Fibroblast of lung (primary cell): ENCODE measurements at regions not wholly inside any gene's neighbourhood (a gene's known extent, or its start where the extent isn't known, plus 50 kb on each side); places are given as distances from the start of the nearest gene placed in this dataset.

ENCODE experiments used
- DNase-seq, 2 donors: peaks; one replicate each; pipeline versions ENCODE4 v3.0.0 to v3.0.0-alpha.2; 2010; ENCODE audit warnings: low read depth in 2 of 2
- H2AFZ ChIP-seq: 2 replicates; pipeline ENCODE4 v1.5.1; 2012; ENCODE audit warnings: low read length, control low read depth, inconsistent platforms
- H3K27ac ChIP-seq: 2 replicates; pipeline ENCODE4 v1.5.1; 2011; ENCODE audit warnings: low read length, control low read depth; ENCODE audit not compliant: insufficient read depth
- H3K27me3 ChIP-seq: 2 replicates; pipeline ENCODE4 v1.5.1; 2011; ENCODE audit warnings: mild to moderate bottlenecking, low read length; ENCODE audit not compliant: control insufficient read depth, insufficient read depth
- H3K36me3 ChIP-seq: 2 replicates; pipeline ENCODE4 v1.5.1; 2011; ENCODE audit warnings: low read length; ENCODE audit not compliant: control insufficient read depth, insufficient read depth
- H3K4me1 ChIP-seq: 2 replicates; pipeline ENCODE4 v1.5.1; 2011; ENCODE audit warnings: low read length; ENCODE audit not compliant: control insufficient read depth, insufficient read depth; ENCODE audit errors: extremely low read depth
- H3K4me2 ChIP-seq: 2 replicates; pipeline ENCODE4 v1.5.1; 2011; ENCODE audit warnings: low read length, control low read depth; ENCODE audit not compliant: insufficient read depth; ENCODE audit errors: extremely low read depth
- H3K4me3 ChIP-seq, 4 experiments: fragments of 200-600 bp in 1 of 4; sonication (generic) in 1 of 4; replicated peaks in 1 of 4; 2 replicates each; pipeline ENCODE4 v1.5.1; 2011 to 2016; ENCODE audit warnings: low read length in 4 of 4, low read depth in 3 of 4, mild to moderate bottlenecking in 3 of 4, control low read depth in 2 of 4, inconsistent platforms in 1 of 4, mixed read lengths in 1 of 4; ENCODE audit not compliant: insufficient read depth in 1 of 4; ENCODE audit errors: control extremely low read depth in 1 of 4
- H3K79me2 ChIP-seq: 2 replicates; pipeline ENCODE4 v1.5.1; 2012; ENCODE audit warnings: mild to moderate bottlenecking, low read length, inconsistent platforms; ENCODE audit not compliant: control insufficient read depth, insufficient read depth
- H3K9ac ChIP-seq: 2 replicates; pipeline ENCODE4 v1.5.1; 2011; ENCODE audit warnings: mild to moderate bottlenecking, low read length, control low read depth; ENCODE audit not compliant: insufficient read depth
- H3K9me3 ChIP-seq: 2 replicates; pipeline ENCODE4 v1.5.1; 2012; ENCODE audit warnings: low read depth, low read length; ENCODE audit not compliant: control insufficient read depth, insufficient read depth
- H4K20me1 ChIP-seq: 2 replicates; pipeline ENCODE4 v1.5.1; 2011; ENCODE audit warnings: low read length; ENCODE audit not compliant: control insufficient read depth, insufficient read depth; ENCODE audit errors: extremely low read depth
- CTCF ChIP-seq, 2 donors: IDR thresholded peaks in 1 of 2; conservative IDR thresholded peaks in 1 of 2; 1 replicate in 1 of 2; 2 replicates in 1 of 2; pipeline ENCODE4 v1.5.1; 2011 to 2012; ENCODE audit warnings: low read length in 2 of 2, control low read depth in 1 of 2, inconsistent platforms in 1 of 2, low read depth in 1 of 2, mild to moderate bottlenecking in 1 of 2
- EZH2 ChIP-seq: IDR thresholded peaks from 2 replicates; pipeline ENCODE4 v1.5.1; 2012; ENCODE audit warnings: low read length, control low read depth, mild to moderate bottlenecking; ENCODE audit errors: missing control alignments

- Histone ChIP-seq H3K9me3 (no peaks in the 10 kb centered on the region), H4K20me1 (no peaks in the 10 kb centered on the region), H3K4me1 (no peaks in the 10 kb centered on the region), H3K4me3 (no peak overlapping the region), H3K27me3 (peaks cover 2% of the 10 kb centered on the region), H3K36me3 (no peaks in the 10 kb centered on the region), H3K9ac (no peak overlapping the region), H3K27ac (no peak overlapping the region), H3K4me2 (no peak overlapping the region), H2AFZ (no peak overlapping the region), H3K79me2 (no peaks in the 10 kb centered on the region)
- TF ChIP-seq CTCF (conservative IDR thresholded peaks at IDR 0.05 in 1 of 2, IDR thresholded peaks at IDR 0.05 in 1 of 2; ENCODE audit: low read depth in 1 of 2, low read length in 2 of 2) (no peak), EZH2 (no peak)
- no peak for DNase-seq
These were observed 150.7 kb downstream of the SLC28A3 start for GRCh38 chr9:84189904-84190303.

GRCh38 chr9:84190411-84190810 lies 150.1 kb downstream of the SLC28A3 start:
- Histone ChIP-seq H3K36me3 (no peaks in the 10 kb centered on the region), H2AFZ (no peak overlapping the region), H3K9me3 (no peaks in the 10 kb centered on the region), H4K20me1 (no peaks in the 10 kb centered on the region), H3K27ac (no peak overlapping the region), H3K4me3 (no peak overlapping the region), H3K79me2 (no peaks in the 10 kb centered on the region), H3K27me3 (peaks cover 2% of the 10 kb centered on the region), H3K9ac (no peak overlapping the region), H3K4me1 (no peaks in the 10 kb centered on the region), H3K4me2 (no peak overlapping the region)
- TF ChIP-seq CTCF (conservative IDR thresholded peaks at IDR 0.05 in 1 of 2, IDR thresholded peaks at IDR 0.05 in 1 of 2; ENCODE audit: low read depth in 1 of 2, low read length in 2 of 2) = no peak
- TF ChIP-seq EZH2 = no peak
- no peak for DNase-seq

DNA sequence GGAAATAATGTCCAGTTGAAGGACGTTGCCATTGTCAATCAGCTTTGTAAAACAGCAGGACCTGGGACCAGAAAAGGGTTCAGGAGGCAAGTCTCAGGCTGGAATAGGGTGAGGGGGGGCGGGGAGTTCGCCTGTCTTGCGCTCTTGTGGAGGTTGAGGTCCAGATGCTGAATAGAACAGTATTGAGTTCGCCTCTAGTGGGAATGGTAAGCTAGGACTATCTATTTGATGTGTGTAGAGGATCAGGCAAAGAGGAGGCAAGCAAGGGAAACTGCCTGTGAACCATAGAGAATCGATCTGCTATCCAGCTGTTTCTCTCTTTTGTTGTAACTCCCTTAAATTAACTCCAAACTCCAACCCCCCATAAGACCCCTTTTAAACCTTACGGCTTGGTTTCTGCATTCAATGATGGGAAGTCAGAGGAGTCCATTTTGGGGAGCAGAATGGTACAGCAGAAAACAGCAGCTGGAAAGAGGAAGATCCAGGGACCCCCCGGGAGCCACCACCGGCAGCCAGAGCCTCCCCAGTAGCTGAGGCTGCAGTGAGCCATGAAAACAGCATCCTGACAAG lies 133.7 kb downstream of the SLC28A3 start:
- Histone ChIP-seq H2AFZ (no peak overlapping the region), H3K79me2 (no peaks in the 10 kb centered on the region), H3K4me3 (no peak overlapping the region), H3K36me3 (no peaks in the 10 kb centered on the region), H4K20me1 (no peaks in the 10 kb centered on the region), H3K27me3 (no peaks in the 10 kb centered on the region), H3K9me3 (no peaks in the 10 kb centered on the region), H3K27ac (no peak overlapping the region), H3K4me2 (no peak overlapping the region), H3K9ac (no peak overlapping the region), H3K4me1 (no peaks in the 10 kb centered on the region)
- no peak for TF ChIP-seq EZH2
- no peak for TF ChIP-seq CTCF (conservative IDR thresholded peaks at IDR 0.05 in 1 of 2, IDR thresholded peaks at IDR 0.05 in 1 of 2; ENCODE audit: low read depth in 1 of 2, low read length in 2 of 2)
- DNase-seq = no peak
